MM.1S (cell line): ENCODE measurements at regions not wholly inside any gene's neighbourhood (a gene's known extent, or its start where the extent isn't known, plus 50 kb on each side); places are given as distances from the start of the nearest gene placed in this dataset.

Experiments
- DNase-seq: peaks from one replicate; pipeline ENCODE4 v3.0.0-alpha.2; 2015
- H2AFZ ChIP-seq: fragments of 300-600 bp; sonication (generic); 2 replicates; pipeline ENCODE4 v1.6.0; 2016; ENCODE audit warnings: antibody characterized with exemption, low read length
- H3F3A ChIP-seq: fragments of 300-600 bp; sonication (generic); 2 replicates; pipeline ENCODE4 v1.6.1; 2016; ENCODE audit warnings: mild to moderate bottlenecking, antibody characterized with exemption, low read length, moderate library complexity, mixed read lengths; ENCODE audit not compliant: insufficient read depth
- H3K27ac ChIP-seq: fragments of 300-600 bp; sonication (generic); 2 replicates; pipeline ENCODE4 v1.5.1; 2016; ENCODE audit warnings: mild to moderate bottlenecking, low read length
- H3K27me3 ChIP-seq: fragments of 300-600 bp; sonication (generic); replicated peaks from 2 replicates; pipeline ENCODE4 v1.6.0; 2016; ENCODE audit warnings: low read length; ENCODE audit not compliant: insufficient read depth
- H3K36me3 ChIP-seq: fragments of 300-600 bp; sonication (generic); replicated peaks from 2 replicates; pipeline ENCODE4 v1.6.1; 2016; ENCODE audit warnings: mild to moderate bottlenecking, low read length, mixed read lengths; ENCODE audit not compliant: insufficient read depth
- H3K4me1 ChIP-seq: fragments of 300-600 bp; sonication (generic); 2 replicates; pipeline ENCODE4 v1.6.1; 2016; ENCODE audit warnings: low read length, mixed read lengths
- H3K4me2 ChIP-seq: fragments of 300-600 bp; sonication (generic); 2 replicates; pipeline ENCODE4 v1.6.0; 2016; ENCODE audit warnings: low read depth, low read length
- H3K4me3 ChIP-seq: fragments of 300-600 bp; sonication (generic); 2 replicates; pipeline ENCODE4 v1.5.1; 2016; ENCODE audit warnings: low read length, mixed read lengths
- H3K79me2 ChIP-seq: fragments of 300-600 bp; sonication (generic); 2 replicates; pipeline ENCODE4 v1.6.1; 2016; ENCODE audit warnings: mixed run types, low read length, mixed read lengths
- H3K9ac ChIP-seq: fragments of 300-600 bp; sonication (generic); 2 replicates; pipeline ENCODE4 v1.6.1; 2016; ENCODE audit warnings: low read length, mixed read lengths
- H3K9me2 ChIP-seq: fragments of 300-600 bp; sonication (generic); replicated peaks from 2 replicates; pipeline ENCODE4 v1.6.1; 2016; ENCODE audit warnings: mild to moderate bottlenecking, low read length, mixed read lengths; ENCODE audit not compliant: insufficient read depth
- H3K9me3 ChIP-seq: fragments of 300-600 bp; sonication (generic); replicated peaks from 2 replicates; pipeline ENCODE4 v1.6.1; 2016; ENCODE audit warnings: mild to moderate bottlenecking, low read length, mixed read lengths; ENCODE audit not compliant: insufficient read depth
- H4K20me1 ChIP-seq: fragments of 300-600 bp; sonication (generic); 2 replicates; pipeline ENCODE4 v1.6.1; 2016; ENCODE audit warnings: mild to moderate bottlenecking, low read length, moderate library complexity, mixed read lengths; ENCODE audit not compliant: insufficient read depth
- EZH2 ChIP-seq: fragments of 300-600 bp; sonication (generic); optimal IDR thresholded peaks from 2 replicates; pipeline ENCODE3; 2017; ENCODE audit warnings: low read depth, mild to moderate bottlenecking, antibody characterized with exemption, low read length, mixed read lengths
- EZH2phosphoT487 ChIP-seq: fragments of 300-600 bp; sonication (generic); IDR thresholded peaks from 2 replicates; pipeline ENCODE4 v1.6.1; 2018; ENCODE audit warnings: antibody characterized with exemption, low read length
- TF ChIP-seq, protein P1 (sequence below): fragments of 300-600 bp; sonication (generic); IDR thresholded peaks from 2 replicates; pipeline ENCODE4 v1.5.1; 2016; ENCODE audit warnings: antibody characterized with exemption, low read length, mixed read lengths

DNA sequence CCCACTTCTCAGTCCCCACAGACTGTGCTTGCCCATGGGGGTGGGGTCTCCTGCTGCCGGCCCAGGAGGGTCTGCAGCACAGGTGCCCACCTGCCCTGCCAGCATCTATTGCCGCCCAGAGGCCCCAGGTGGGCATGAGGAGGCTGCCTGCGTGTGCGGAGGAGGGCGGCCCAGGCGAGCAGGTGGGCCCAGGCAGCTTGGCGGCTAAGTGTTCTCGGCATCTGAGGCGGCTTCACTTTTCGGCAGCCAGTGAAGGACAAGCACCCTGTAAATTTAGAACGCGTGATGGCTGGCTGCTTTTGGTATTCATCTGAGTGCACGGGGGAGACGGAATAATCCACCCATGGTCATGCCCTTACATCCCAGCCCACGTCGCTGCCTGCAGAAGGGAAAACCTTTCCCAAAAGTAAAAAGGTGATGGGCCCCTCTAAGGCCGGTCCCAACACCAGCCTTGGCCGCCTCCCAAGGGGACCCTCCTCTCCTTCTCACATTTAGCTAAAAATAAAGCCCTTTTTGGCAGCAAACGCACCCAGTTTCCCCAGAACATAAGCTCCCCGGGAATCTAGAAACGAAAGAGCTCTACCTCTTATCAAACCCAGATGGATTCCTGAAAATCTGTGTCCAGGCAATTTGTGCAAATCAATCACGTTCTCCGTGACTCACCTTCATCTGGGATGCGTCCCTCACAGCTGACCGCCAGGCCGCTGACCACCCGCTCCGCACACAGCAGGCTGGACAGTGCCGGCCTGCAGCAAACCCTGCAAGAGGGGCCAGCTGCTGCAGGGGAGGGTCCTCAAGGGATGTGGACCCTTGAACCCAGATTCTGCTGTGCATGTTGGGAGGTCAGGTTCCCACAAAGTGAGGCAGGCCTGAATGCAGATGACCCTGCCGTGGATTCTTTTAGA, 79.4 kb downstream of the RBFOX3 start:
- H3K27me3 ChIP-seq, result peaks cover 100% of the 10 kb centered on the region

DNA sequence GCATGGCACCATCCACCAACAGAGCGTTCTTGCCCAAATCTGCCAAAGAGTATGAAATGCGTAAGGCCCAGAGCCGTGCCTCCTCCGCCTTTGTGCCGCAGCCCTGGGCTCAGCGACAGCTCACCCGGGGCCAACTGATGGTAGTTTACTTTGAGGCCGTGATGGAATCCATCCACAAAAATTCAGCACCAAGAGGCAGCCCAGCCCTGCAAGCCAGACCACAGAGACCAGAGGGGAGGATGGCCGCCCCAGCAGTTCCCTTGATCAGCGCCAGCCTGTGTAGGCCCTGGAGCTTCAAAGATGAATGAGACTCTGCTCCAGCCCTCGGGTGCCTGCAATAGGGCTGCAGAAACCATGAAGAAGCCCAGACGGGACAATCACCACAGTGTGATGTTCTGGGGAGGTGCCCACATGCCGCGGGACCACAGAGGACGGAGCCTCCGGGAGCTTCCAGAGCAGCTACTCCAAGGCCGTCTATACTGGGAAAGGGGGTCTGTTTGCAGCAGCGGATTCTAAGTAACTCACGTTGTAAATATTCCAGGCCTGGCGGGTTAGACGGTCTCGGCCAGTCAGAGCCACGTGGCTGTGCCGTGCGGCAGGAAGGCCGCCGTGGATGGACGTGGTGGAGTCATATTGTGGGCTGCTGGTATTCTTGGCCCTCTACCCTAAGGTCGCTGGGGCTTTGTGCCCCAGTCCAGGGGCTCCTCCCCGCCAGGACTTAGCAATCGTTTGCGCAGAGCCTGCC, 80.3 kb downstream of the RBFOX3 start:
- no peak for DNase-seq
- Histone ChIP-seq H3K4me2 (no peak overlapping the region), H3K9me3 (no peaks in the 10 kb centered on the region), H3K4me1 (no peaks in the 10 kb centered on the region), H3K9me2 (no peaks in the 10 kb centered on the region), H3K9ac (no peak overlapping the region), H2AFZ (no peak overlapping the region), H3K27ac (no peak overlapping the region), H3K79me2 (no peaks in the 10 kb centered on the region), H3K27me3 (peaks cover 100% of the 10 kb centered on the region), H4K20me1 (no peaks in the 10 kb centered on the region), H3F3A (no peaks in the 10 kb centered on the region), H3K4me3 (no peak overlapping the region), H3K36me3 (no peaks in the 10 kb centered on the region)
- TF ChIP-seq EZH2 (no peak), EZH2phosphoT487 (no peak)
- TF ChIP-seq, protein P1, sequence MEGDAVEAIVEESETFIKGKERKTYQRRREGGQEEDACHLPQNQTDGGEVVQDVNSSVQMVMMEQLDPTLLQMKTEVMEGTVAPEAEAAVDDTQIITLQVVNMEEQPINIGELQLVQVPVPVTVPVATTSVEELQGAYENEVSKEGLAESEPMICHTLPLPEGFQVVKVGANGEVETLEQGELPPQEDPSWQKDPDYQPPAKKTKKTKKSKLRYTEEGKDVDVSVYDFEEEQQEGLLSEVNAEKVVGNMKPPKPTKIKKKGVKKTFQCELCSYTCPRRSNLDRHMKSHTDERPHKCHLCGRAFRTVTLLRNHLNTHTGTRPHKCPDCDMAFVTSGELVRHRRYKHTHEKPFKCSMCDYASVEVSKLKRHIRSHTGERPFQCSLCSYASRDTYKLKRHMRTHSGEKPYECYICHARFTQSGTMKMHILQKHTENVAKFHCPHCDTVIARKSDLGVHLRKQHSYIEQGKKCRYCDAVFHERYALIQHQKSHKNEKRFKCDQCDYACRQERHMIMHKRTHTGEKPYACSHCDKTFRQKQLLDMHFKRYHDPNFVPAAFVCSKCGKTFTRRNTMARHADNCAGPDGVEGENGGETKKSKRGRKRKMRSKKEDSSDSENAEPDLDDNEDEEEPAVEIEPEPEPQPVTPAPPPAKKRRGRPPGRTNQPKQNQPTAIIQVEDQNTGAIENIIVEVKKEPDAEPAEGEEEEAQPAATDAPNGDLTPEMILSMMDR, result no peak

More for the DNA sequence above, 79.4 kb downstream of the RBFOX3 start:
- Histone ChIP-seq H3K27ac (no peak overlapping the region), H2AFZ (no peak overlapping the region), H4K20me1 (no peaks in the 10 kb centered on the region), H3K79me2 (no peaks in the 10 kb centered on the region), H3K9ac (no peak overlapping the region), H3F3A (no peaks in the 10 kb centered on the region), H3K9me3 (no peaks in the 10 kb centered on the region), H3K36me3 (no peaks in the 10 kb centered on the region), H3K4me2 (no peak overlapping the region), H3K4me3 (no peak overlapping the region), H3K9me2 (no peaks in the 10 kb centered on the region), H3K4me1 (no peaks in the 10 kb centered on the region)
- no peak for DNase-seq
- TF ChIP-seq EZH2 (no peak), EZH2phosphoT487 (no peak)
- TF ChIP-seq, protein P1, result no peak

DNA sequence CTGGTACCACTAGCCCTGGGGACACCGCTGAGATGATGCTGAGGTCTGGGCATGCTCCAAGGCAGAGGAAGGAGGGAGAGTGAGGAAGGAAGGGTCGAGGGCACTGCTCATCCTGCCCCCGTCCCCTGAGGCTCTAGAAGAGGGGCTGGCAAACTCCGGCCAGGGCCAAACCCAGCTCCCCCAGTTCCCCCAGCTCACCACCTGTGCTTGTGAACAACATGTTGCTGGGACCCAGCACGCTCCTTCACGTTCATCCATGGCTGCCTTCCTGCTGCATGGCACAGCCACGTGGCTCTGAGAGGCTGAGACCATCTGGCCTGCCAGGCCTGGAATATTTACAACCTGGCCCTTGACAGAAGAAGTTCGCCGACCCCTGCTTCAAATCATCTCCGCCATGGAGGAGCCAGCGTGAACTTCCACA, 81.2 kb downstream of the RBFOX3 start:
- Histone ChIP-seq H3K4me3 (no peak overlapping the region), H3K4me1 (no peaks in the 10 kb centered on the region), H3F3A (no peaks in the 10 kb centered on the region), H3K9ac (no peak overlapping the region), H2AFZ (no peak overlapping the region), H3K4me2 (no peak overlapping the region), H3K27ac (no peak overlapping the region), H4K20me1 (no peaks in the 10 kb centered on the region), H3K9me3 (no peaks in the 10 kb centered on the region), H3K9me2 (no peaks in the 10 kb centered on the region), H3K36me3 (no peaks in the 10 kb centered on the region), H3K27me3 (peaks cover 100% of the 10 kb centered on the region), H3K79me2 (no peaks in the 10 kb centered on the region)
- DNase-seq, result no peak
- TF ChIP-seq, protein P1, result no peak
- TF ChIP-seq EZH2 (no peak), EZH2phosphoT487 (no peak)
